ENCODE measurements at regions not wholly inside any gene's neighbourhood (a gene's known extent, or its start where the extent isn't known, plus 50 kb on each side); places are given as distances from the start of the nearest gene placed in this dataset.

- TF ChIP-seq NFIC (IDR thresholded peaks at IDR 0.05) (no peak), EGR1 (IDR thresholded peaks at IDR 0.05) (no peak), CEBPB (IDR thresholded peaks at IDR 0.05) (no peak), ZBTB7A (IDR thresholded peaks at IDR 0.05; ENCODE audit: low read depth) (no peak), RAD21 (IDR thresholded peaks at IDR 0.05; ENCODE audit: low read depth) (no peak), USF1 (IDR thresholded peaks at IDR 0.05) (no peak), TAF1 (IDR thresholded peaks at IDR 0.05; ENCODE audit: low read depth) (no peak), MAX (IDR thresholded peaks at IDR 0.05) (no peak), TEAD4 (IDR thresholded peaks at IDR 0.05) (no peak), FOXM1 (IDR thresholded peaks at IDR 0.05; ENCODE audit: borderline replicate concordance, low read depth) (no peak)
Measured at GRCh38 chr3:76436894-76437293, 603.0 kb upstream of the ROBO2 start.

- TF ChIP-seq FOXM1 (IDR thresholded peaks at IDR 0.05; ENCODE audit: borderline replicate concordance, low read depth), result no peak
Measured at GRCh38 chr3:76438971-76439370, 600.9 kb upstream of the ROBO2 start.

- TF ChIP-seq CREB1 (IDR thresholded peaks at IDR 0.05; ENCODE audit: low read depth), result no peak
Measured at GRCh38 chr3:76442374-76442915, 597.5 kb upstream of the ROBO2 start.

- TF ChIP-seq FOXM1 (IDR thresholded peaks at IDR 0.05; ENCODE audit: borderline replicate concordance, low read depth) (no peak), MAX (IDR thresholded peaks at IDR 0.05) (no peak), ZBTB7A (IDR thresholded peaks at IDR 0.05; ENCODE audit: low read depth) (no peak), YY1 (IDR thresholded peaks at IDR 0.05; ENCODE audit: low read depth) (no peak), CEBPB (IDR thresholded peaks at IDR 0.05) (no peak), TEAD4 (IDR thresholded peaks at IDR 0.05) (no peak)
Measured at GRCh38 chr3:76456322-76456721, 583.6 kb upstream of the ROBO2 start.

- TF ChIP-seq FOXM1 (IDR thresholded peaks at IDR 0.05; ENCODE audit: borderline replicate concordance, low read depth) (no peak), TEAD4 (IDR thresholded peaks at IDR 0.05) (no peak), YY1 (IDR thresholded peaks at IDR 0.05; ENCODE audit: low read depth) (no peak), ZBTB7A (IDR thresholded peaks at IDR 0.05; ENCODE audit: low read depth) (no peak), REST (IDR thresholded peaks at IDR 0.05; ENCODE audit: low read depth) (no peak), TCF12 (IDR thresholded peaks at IDR 0.05; ENCODE audit: low read depth) (no peak), CEBPB (IDR thresholded peaks at IDR 0.05) (no peak), EGR1 (IDR thresholded peaks at IDR 0.05) (no peak), EP300 (IDR thresholded peaks at IDR 0.05; ENCODE audit: borderline replicate concordance) (no peak), CREB1 (IDR thresholded peaks at IDR 0.05; ENCODE audit: low read depth) (no peak), MAX (IDR thresholded peaks at IDR 0.05) (no peak)
Measured at GRCh38 chr3:76463501-76463900, 576.4 kb upstream of the ROBO2 start.

GRCh38 chr3:76470285-76470684 is 569.6 kb upstream of the ROBO2 start:
- TF ChIP-seq TAF1 (IDR thresholded peaks at IDR 0.05; ENCODE audit: low read depth) (no peak), TCF12 (IDR thresholded peaks at IDR 0.05; ENCODE audit: low read depth) (no peak), ZBTB7A (IDR thresholded peaks at IDR 0.05; ENCODE audit: low read depth) (no peak)

- no peak for TF ChIP-seq USF1 (IDR thresholded peaks at IDR 0.05)
- TF ChIP-seq YY1 (IDR thresholded peaks at IDR 0.05; ENCODE audit: low read depth), result no peak
- no peak for TF ChIP-seq TCF12 (IDR thresholded peaks at IDR 0.05; ENCODE audit: low read depth)
- TF ChIP-seq MAX (IDR thresholded peaks at IDR 0.05), result no peak
- no peak for TF ChIP-seq ZBTB7A (IDR thresholded peaks at IDR 0.05; ENCODE audit: low read depth)
- TF ChIP-seq NFIC (IDR thresholded peaks at IDR 0.05), result no peak
- no peak for TF ChIP-seq FOXM1 (IDR thresholded peaks at IDR 0.05; ENCODE audit: borderline replicate concordance, low read depth)
- TF ChIP-seq RAD21 (IDR thresholded peaks at IDR 0.05; ENCODE audit: low read depth), result no peak
- no peak for TF ChIP-seq EGR1 (IDR thresholded peaks at IDR 0.05)
- no peak for TF ChIP-seq EP300 (IDR thresholded peaks at IDR 0.05; ENCODE audit: borderline replicate concordance)
- TF ChIP-seq REST (IDR thresholded peaks at IDR 0.05; ENCODE audit: low read depth), result no peak
- TF ChIP-seq CEBPB (IDR thresholded peaks at IDR 0.05), result no peak
- TF ChIP-seq TEAD4 (IDR thresholded peaks at IDR 0.05), result no peak
- no peak for TF ChIP-seq TAF1 (IDR thresholded peaks at IDR 0.05; ENCODE audit: low read depth)
- TF ChIP-seq CREB1 (IDR thresholded peaks at IDR 0.05; ENCODE audit: low read depth), result no peak
Measured at GRCh38 chr3:76474632-76475031, 565.3 kb upstream of the ROBO2 start.
